HG03378 (cell line): ENCODE measurements at regions not wholly inside any gene's neighbourhood (a gene's known extent, or its start where the extent isn't known, plus 50 kb on each side); places are given as distances from the start of the nearest gene placed in this dataset.
A peak's percentile ranks its signal among the peaks of the same experiment; 100 is the strongest.

ENCODE experiments used
- ATAC-seq: cut with Tn5 transposase; IDR thresholded peaks from one replicate; pipeline ENCODE4 v1.9.1; 2021; ENCODE audit warnings: mild to moderate bottlenecking, moderate library complexity; ENCODE audit not compliant: unreplicated experiment

DNA sequence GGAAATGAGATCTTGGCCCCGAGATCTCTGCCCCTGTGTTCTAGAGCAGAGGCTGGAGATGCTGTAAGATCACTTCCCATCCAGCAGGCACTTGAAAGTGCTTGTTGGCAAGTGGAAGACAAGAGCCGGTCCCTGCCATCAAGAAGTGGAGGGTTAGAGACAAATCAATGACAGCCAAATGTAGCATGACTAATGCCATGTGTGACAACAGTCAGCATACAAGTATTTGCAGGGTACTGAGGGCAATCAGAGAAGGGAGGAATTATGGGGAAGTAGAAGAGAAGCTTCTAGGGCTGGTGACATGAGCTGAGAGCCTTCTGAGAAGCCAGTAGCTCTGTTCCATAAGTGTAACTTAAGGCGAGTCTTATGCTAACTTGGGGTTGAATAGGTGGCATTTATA lies 58.6 kb downstream of the TMEM17 start:
- ATAC-seq, result no peak

DNA sequence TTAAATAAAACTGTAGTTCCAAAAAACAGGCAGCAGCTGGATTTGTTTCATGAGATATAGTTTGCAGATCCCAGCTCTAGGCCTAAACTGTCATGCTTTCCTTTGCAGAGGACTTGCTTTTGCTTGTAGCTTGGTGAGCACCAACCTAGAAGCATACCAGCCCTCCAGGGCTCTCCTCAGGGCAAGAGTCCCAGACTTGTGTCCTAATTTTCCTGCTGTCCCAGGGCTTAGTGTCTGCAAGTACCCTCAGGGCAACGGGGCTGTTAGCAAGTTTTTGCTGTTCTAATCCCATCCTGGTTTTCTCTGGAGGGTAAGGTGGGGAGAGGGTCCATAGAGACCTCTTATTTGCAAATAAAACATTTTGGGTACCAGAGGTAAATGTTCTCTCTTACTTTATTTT lies 59.5 kb downstream of the TMEM17 start:
- ATAC-seq, result no peak

GRCh38 chr2:62443886-62444285 lies 62.1 kb downstream of the TMEM17 start:
- ATAC-seq, result no peak

- ATAC-seq, result no peak
Observed at GRCh38 chr2:62443471-62443870, 62.5 kb downstream of the TMEM17 start.

DNA sequence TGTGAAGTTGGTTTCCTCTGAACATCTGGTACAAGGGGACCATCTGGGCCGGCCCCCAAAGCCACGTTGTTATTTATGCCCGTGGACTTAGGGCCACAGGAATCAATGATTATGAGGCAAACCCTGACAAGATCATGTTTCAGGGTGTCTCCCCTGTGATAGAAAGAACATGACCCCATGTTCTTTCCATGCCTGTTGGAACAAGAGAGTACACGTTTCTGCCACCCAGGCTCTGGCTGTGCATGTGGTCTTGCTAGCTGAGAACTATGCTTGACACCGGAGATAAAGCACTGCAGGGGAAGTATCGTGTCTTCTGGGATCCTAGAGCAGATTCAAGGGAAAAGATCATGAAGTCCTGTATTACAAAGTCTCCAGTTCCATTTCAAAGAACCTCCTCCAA lies 64.2 kb downstream of the TMEM17 start:
- ATAC-seq, result no peak

DNA sequence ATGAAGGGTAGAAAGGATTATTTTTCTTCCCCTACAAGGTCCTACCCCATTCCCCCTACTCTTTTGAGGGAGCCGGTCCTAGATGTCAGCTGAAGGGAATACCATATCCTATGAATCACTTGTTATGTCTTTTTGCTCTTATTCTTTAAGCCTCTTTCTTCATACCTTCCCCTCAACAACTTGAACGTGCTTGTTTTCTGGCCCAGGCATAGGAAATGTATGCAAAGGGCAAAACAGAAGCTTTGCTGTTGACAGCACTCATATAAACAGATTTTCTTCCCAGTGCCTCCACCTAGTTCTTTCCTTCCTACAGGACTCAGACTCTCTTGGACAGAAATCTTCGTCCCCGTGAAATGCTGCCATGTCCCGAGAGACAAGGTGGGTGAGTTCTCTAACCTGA lies 64.6 kb downstream of the TMEM17 start:
- no peak for ATAC-seq

- ATAC-seq, result no peak
Observed at GRCh38 chr2:62440281-62440946, 65.6 kb downstream of the TMEM17 start.

GRCh38 chr2:62439425-62439824 lies 66.6 kb downstream of the TMEM17 start:
- no peak for ATAC-seq

- no peak for ATAC-seq
Observed at GRCh38 chr2:62437785-62438184, 68.2 kb downstream of the TMEM17 start.

DNA sequence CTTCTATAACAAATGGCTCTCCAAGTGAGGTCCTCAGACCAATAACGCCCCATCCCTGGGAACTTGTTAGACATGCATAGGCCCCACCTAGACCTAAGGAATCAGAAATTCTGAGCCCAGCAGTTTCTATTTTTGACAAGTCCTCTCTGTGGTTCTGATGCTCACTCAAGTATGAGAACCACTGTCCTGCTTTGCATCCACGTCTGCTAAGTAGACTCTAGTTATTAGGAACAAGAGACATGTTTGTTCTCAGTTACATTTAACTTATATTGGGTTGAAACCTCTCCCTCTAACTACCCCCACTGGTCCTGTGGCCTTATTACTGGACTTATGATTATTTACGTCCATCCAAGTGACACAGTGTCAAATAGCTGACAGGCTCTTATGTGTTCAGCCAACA lies 70.3 kb downstream of the TMEM17 start:
- peak; percentile 91 for ATAC-seq

DNA sequence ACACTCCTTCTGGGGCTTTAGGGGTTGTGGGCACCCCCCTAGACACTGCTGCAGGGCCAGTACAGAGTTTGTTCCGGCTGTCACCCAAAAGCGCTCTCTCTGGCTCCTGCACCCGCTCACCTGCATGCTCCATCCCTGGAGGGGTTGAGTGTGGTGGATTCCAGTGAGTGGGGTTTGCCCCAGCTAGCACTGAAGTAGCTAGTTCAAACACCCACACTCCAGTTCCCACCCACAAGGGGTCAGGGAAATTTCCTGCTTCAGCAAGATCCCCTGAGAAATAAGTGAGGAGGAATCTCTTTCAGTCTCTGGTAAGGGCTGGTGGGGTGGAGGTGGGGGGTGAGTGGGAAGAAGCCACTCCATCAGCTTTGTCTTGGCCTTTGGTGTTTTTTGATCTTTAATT lies 73.6 kb downstream of the TMEM17 start:
- ATAC-seq, result no peak

DNA sequence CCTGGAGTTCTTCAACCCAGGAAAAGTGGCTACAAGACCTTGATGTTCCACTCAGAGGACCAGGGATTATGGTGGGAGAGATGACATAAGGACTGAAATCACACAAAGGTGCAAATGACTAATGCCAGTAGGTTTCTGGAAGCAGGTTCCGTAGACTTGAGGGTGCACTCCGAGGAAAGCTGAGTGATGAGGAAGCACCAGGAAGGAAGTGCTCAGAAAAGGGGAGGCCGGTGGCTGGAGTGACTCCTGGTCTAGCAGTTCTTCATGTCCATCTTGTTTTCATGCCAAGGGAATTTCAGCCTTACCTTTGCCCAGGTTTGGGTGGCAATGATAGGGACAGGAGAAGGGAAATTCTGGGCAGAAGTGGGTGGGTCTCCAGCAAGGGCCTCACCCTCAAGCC lies 74.5 kb downstream of the TMEM17 start:
- ATAC-seq, result no peak

DNA sequence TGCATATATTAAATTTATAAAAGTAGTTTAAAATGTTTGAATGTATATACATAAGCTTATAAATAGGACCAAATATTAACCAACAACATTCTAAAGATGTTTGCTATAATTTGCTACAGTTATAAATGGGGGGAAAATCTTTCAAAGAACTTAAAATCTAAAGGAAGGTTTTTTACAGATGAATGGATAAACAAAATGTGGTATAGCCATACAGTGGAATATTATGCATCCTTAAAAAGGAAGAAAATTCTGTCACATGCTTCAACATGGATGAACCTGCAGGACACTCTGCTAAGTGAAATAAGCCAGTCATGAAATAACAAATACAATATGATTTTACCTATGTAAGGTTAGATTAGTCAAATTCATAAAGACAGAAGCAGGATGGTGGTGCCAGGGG lies 75.8 kb downstream of the TMEM17 start:
- ATAC-seq, result no peak

GRCh38 chr2:62427146-62427545 lies 78.8 kb downstream of the TMEM17 start:
- ATAC-seq, result no peak

DNA sequence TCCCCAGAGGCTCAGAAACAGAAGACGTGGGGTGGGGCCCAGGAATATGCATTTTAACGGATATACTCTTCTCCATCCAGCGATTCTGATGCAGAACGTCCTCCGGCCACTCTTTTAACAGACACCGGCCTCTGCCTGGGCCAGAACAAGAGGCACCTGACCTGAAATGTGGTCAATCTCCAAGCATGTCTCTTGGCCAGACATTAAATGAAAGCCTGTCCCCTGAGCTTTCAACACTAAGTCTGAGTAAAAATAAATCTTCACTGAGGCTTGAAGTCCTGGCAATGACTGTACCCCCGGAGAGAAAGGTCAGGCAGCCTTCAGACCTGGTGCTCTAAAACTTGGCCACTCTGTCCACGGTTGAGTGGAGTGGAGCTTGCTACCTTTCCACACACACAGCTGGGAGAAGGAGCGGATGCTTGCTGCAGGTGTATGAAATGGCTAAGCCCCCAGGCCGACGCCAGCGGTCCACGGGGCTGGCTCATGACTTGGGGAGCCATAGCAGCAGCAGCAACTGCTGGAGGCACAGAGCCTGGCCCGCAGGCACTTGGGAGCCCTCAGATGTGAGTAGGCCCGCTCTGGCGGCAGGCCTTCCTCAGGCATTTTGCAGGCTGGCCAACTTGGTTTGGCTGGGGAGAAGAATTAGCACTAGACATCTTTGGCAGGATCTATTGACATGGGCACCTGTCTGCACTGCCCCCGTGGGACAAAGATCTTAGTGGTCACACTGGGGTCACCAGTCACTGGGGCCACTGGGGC lies 79.7 kb downstream of the TMEM17 start:
- ATAC-seq, result no peak

GRCh38 chr2:62425684-62426083 lies 80.3 kb downstream of the TMEM17 start:
- ATAC-seq, result no peak

DNA sequence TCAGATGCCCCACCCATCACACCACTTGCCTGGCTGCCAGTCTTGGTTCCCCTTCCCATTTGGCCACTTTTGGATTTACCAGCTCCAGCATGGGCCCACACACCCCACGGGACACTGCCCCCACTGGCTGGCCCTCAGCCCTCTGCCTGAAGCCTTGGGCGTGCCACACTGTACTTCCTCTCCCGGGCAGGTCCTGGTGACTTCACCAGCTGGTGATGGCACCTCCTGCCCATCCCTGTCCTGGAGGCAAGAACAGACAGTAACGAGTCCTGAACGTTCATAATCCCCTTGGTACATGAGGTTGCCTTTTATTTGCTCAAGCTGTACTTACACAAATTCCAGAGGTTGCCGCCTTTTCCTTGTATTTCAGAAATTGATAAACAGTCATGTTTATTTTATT lies 81.1 kb downstream of the TMEM17 start:
- ATAC-seq, result no peak

- ATAC-seq, result no peak
Observed at GRCh38 chr2:62423883-62424458, 82.0 kb downstream of the TMEM17 start.

- no peak for ATAC-seq
Observed at GRCh38 chr2:62423235-62423634, 82.8 kb downstream of the TMEM17 start.

- ATAC-seq, result no peak
Observed at GRCh38 chr2:62415518-62415917, 90.5 kb downstream of the TMEM17 start.

- peak; percentile 58 for ATAC-seq
Observed at GRCh38 chr2:62415019-62415431, 91.0 kb downstream of the TMEM17 start.

DNA sequence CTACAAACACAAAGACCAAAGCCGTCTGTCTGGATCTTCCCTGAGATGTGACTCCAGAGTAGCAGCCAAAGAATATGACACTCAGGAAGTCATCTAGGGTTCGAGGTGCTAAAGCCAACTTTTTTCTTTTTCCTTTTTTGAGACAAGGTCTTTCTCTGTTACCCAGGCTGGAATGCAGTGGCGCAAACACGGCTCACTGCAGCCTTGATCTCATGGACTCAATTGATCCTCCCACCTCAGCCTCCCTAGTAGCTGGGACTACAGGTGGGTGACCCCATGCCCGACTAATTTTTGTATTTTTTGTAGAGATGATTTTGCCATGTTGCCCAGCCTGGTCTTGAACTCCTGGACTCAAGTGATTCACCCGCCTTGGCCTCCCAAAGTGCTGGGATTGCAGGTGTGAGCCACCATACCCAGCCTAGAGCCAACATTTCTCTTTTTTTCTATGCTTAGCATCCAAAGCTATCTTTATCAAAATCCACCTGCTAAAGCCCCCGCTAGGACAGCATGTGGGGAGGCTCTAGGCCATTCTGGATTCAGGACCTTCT lies 92.8 kb downstream of the TMEM17 start:
- ATAC-seq, result no peak
